HEK293 (cell line): ENCODE measurements at regions not wholly inside any gene's neighbourhood (a gene's known extent, or its start where the extent isn't known, plus 50 kb on each side); places are given as distances from the start of the nearest gene placed in this dataset.

Source experiments
- CTCF ChIA-PET: fragments of 350-600 bp; formaldehyde crosslinking; extraction: SDS; loops from one replicate; lab custom pipeline; 2021; ENCODE audit warnings: antibody characterized with exemption; lab: Yijun Ruan, JAX
- POLR2A ChIA-PET: fragments of 300-600 bp; formaldehyde crosslinking; extraction: SDS; loops from one replicate; lab custom pipeline; 2020; ENCODE audit warnings: antibody characterized with exemption, inconsistent platforms; lab: Yijun Ruan, JAX
- H3K27ac ChIP-seq: fragments of 200-500 bp; sonication (Bioruptor generic); 2 replicates; pipeline ENCODE4 v1.5.1; 2014; ENCODE audit warnings: low read depth, low read length, control low read depth, inconsistent platforms; ENCODE audit errors: extremely low read depth
- H3K36me3 ChIP-seq, 2 experiments: fragments of 200-500 bp in 1 of 2; sonication (Bioruptor generic) in 1 of 2; 1 replicate in 1 of 2; 2 replicates in 1 of 2; pipeline ENCODE4 v1.5.1; 2014 to 2017; ENCODE audit warnings: inconsistent platforms in 2 of 2, low read length in 2 of 2; ENCODE audit not compliant: control insufficient read depth in 2 of 2, insufficient read depth in 1 of 2
- H3K4me1 ChIP-seq: fragments of 200-500 bp; sonication (Bioruptor generic); 2 replicates; pipeline ENCODE4 v1.5.1; 2014; ENCODE audit warnings: mild to moderate bottlenecking, low read length, inconsistent platforms; ENCODE audit not compliant: control insufficient read depth, insufficient read depth
- H3K4me3 ChIP-seq: 2 replicates; pipeline ENCODE4 v1.5.1; 2011; ENCODE audit warnings: low read depth, mild to moderate bottlenecking, control low read depth, low read length, moderate library complexity
- H3K9me3 ChIP-seq: fragments of 200-500 bp; sonication (Bioruptor generic); 2 replicates; pipeline ENCODE4 v1.5.1; 2014; ENCODE audit warnings: low read depth, low read length, inconsistent platforms; ENCODE audit not compliant: control insufficient read depth, insufficient read depth
- HOXC10 ChIP-seq: sonication (generic); formaldehyde crosslinking; IDR thresholded peaks from 2 replicates; pipeline ENCODE4 v1.8.1; 2023; ENCODE audit warnings: mild to moderate bottlenecking, missing genetic modification reagents
- HOXD13 ChIP-seq: sonication (generic); formaldehyde crosslinking; IDR thresholded peaks from 2 replicates; pipeline ENCODE4 v1.8.0; 2022; ENCODE audit warnings: missing genetic modification reagents, borderline replicate concordance
- KLF1 ChIP-seq: fragments of 450-650 bp; formaldehyde crosslinking; IDR thresholded peaks from 2 replicates; pipeline ENCODE4 v1.5.1; 2016; ENCODE audit warnings: missing biosample characterization, missing genetic modification characterization
- KLF7 ChIP-seq: fragments of 450-650 bp; formaldehyde crosslinking; IDR thresholded peaks from 2 replicates; pipeline ENCODE4 v1.5.1; 2016; ENCODE audit warnings: missing biosample characterization, missing genetic modification characterization, borderline replicate concordance
- KLF8 ChIP-seq: fragments of 450-650 bp; formaldehyde crosslinking; IDR thresholded peaks from 2 replicates; pipeline ENCODE4 v1.5.1; 2016; ENCODE audit warnings: missing biosample characterization, missing genetic modification characterization
- KLF9 ChIP-seq: fragments of 450-650 bp; formaldehyde crosslinking; IDR thresholded peaks from 2 replicates; pipeline ENCODE4 v1.5.1; 2016; ENCODE audit warnings: missing biosample characterization, missing genetic modification characterization, low read depth
- MYNN ChIP-seq: fragments of 450-650 bp; formaldehyde crosslinking; IDR thresholded peaks from 2 replicates; pipeline ENCODE4 v1.5.1; 2016; ENCODE audit warnings: missing biosample characterization, missing genetic modification characterization, borderline replicate concordance
- RBAK ChIP-seq: fragments of 450-650 bp; formaldehyde crosslinking; IDR thresholded peaks from 2 replicates; pipeline ENCODE4 v1.5.1; 2016; ENCODE audit warnings: missing biosample characterization, missing genetic modification characterization
- SP2 ChIP-seq: fragments of 450-650 bp; formaldehyde crosslinking; IDR thresholded peaks from 2 replicates; pipeline ENCODE4 v1.5.1; 2016; ENCODE audit warnings: missing biosample characterization, missing genetic modification characterization
- TCF7L2 ChIP-seq: IDR thresholded peaks from 2 replicates; pipeline ENCODE4 v1.6.1; 2011; ENCODE audit warnings: low read depth, mild to moderate bottlenecking, inconsistent platforms, low read length, moderate library complexity, borderline replicate concordance
- YY1 ChIP-seq: fragments of 450-650 bp; formaldehyde crosslinking; IDR thresholded peaks from 2 replicates; pipeline ENCODE4 v1.5.1; 2018; ENCODE audit warnings: missing biosample characterization, missing genetic modification characterization
- ZBTB48 ChIP-seq: fragments of 450-650 bp; formaldehyde crosslinking; IDR thresholded peaks from 2 replicates; pipeline ENCODE4 v1.5.1; 2016; ENCODE audit warnings: missing biosample characterization, missing genetic modification characterization
- ZBTB8A ChIP-seq: fragments of 450-650 bp; formaldehyde crosslinking; IDR thresholded peaks from 2 replicates; pipeline ENCODE4 v1.5.1; 2016; ENCODE audit warnings: missing biosample characterization, missing genetic modification characterization
- ZFHX2 ChIP-seq: fragments of 450-650 bp; formaldehyde crosslinking; conservative IDR thresholded peaks from 2 replicates; pipeline ENCODE4 v1.5.1; 2016; ENCODE audit warnings: missing biosample characterization, missing genetic modification characterization
- ZNF140 ChIP-seq: fragments of 450-650 bp; formaldehyde crosslinking; IDR thresholded peaks from 2 replicates; pipeline ENCODE4 v1.5.1; 2016; ENCODE audit warnings: missing biosample characterization, missing genetic modification characterization
- ZNF146 ChIP-seq: fragments of 450-650 bp; formaldehyde crosslinking; IDR thresholded peaks from 2 replicates; pipeline ENCODE4 v1.5.1; 2016; ENCODE audit warnings: missing biosample characterization, missing genetic modification characterization
- ZNF175 ChIP-seq: fragments of 450-650 bp; formaldehyde crosslinking; IDR thresholded peaks from 2 replicates; pipeline ENCODE4 v1.5.1; 2016; ENCODE audit warnings: missing biosample characterization, missing genetic modification characterization
- ZNF19 ChIP-seq: fragments of 450-650 bp; formaldehyde crosslinking; IDR thresholded peaks from 2 replicates; pipeline ENCODE4; 2016; ENCODE audit warnings: missing biosample characterization, missing genetic modification characterization, low read depth
- ZNF211 ChIP-seq: fragments of 450-650 bp; formaldehyde crosslinking; IDR thresholded peaks from 2 replicates; pipeline ENCODE4 v1.5.1; 2016; ENCODE audit warnings: low read depth, missing biosample characterization, missing genetic modification characterization
- ZNF335 ChIP-seq: fragments of 450-650 bp; formaldehyde crosslinking; conservative IDR thresholded peaks from 2 replicates; pipeline ENCODE4 v1.5.1; 2016; ENCODE audit warnings: missing biosample characterization, missing genetic modification characterization
- ZNF37A ChIP-seq: fragments of 450-650 bp; IDR thresholded peaks from 2 replicates; pipeline ENCODE4 v1.5.1; 2018; ENCODE audit warnings: missing biosample characterization, missing genetic modification characterization
- ZNF391 ChIP-seq: fragments of 450-650 bp; formaldehyde crosslinking; IDR thresholded peaks from 2 replicates; pipeline ENCODE4 v1.5.1; 2016; ENCODE audit warnings: low read depth, missing biosample characterization, missing genetic modification characterization, borderline replicate concordance
- ZNF514 ChIP-seq: fragments of 450-650 bp; formaldehyde crosslinking; IDR thresholded peaks from 2 replicates; pipeline ENCODE4 v1.5.1; 2016; ENCODE audit warnings: missing biosample characterization, missing genetic modification characterization
- ZNF544 ChIP-seq: fragments of 450-650 bp; formaldehyde crosslinking; IDR thresholded peaks from 2 replicates; pipeline ENCODE4 v1.5.0; 2017; ENCODE audit warnings: missing biosample characterization, missing genetic modification characterization
- ZNF561 ChIP-seq: fragments of 450-650 bp; IDR thresholded peaks from 2 replicates; pipeline ENCODE4 v1.5.1; 2018; ENCODE audit warnings: missing biosample characterization, missing genetic modification characterization, borderline replicate concordance
- ZNF585B ChIP-seq: fragments of 450-650 bp; formaldehyde crosslinking; IDR thresholded peaks from 2 replicates; pipeline ENCODE4 v1.5.1; 2016; ENCODE audit warnings: missing biosample characterization, missing genetic modification characterization
- ZNF670 ChIP-seq: fragments of 450-650 bp; formaldehyde crosslinking; IDR thresholded peaks from 2 replicates; pipeline ENCODE4 v1.5.1; 2016; ENCODE audit warnings: missing biosample characterization, missing genetic modification characterization, low read depth
- ZNF776 ChIP-seq: fragments of 450-650 bp; formaldehyde crosslinking; IDR thresholded peaks from 2 replicates; pipeline ENCODE4 v1.5.0; 2017; ENCODE audit warnings: missing biosample characterization, missing genetic modification characterization, borderline replicate concordance
- ZNF837 ChIP-seq: fragments of 450-650 bp; formaldehyde crosslinking; IDR thresholded peaks from 2 replicates; pipeline ENCODE4 v1.5.1; 2016; ENCODE audit warnings: missing biosample characterization, missing genetic modification characterization
- TF ChIP-seq, protein P1 (sequence below): fragments of 450-650 bp; formaldehyde crosslinking; IDR thresholded peaks from 2 replicates; pipeline ENCODE4 v1.5.1; 2017; ENCODE audit warnings: missing biosample characterization, missing genetic modification characterization
- TF ChIP-seq, protein P2 (sequence below): fragments of 450-650 bp; formaldehyde crosslinking; IDR thresholded peaks from 2 replicates; pipeline ENCODE4 v1.5.1; 2016; ENCODE audit warnings: missing biosample characterization, missing genetic modification characterization, low read depth

DNA sequence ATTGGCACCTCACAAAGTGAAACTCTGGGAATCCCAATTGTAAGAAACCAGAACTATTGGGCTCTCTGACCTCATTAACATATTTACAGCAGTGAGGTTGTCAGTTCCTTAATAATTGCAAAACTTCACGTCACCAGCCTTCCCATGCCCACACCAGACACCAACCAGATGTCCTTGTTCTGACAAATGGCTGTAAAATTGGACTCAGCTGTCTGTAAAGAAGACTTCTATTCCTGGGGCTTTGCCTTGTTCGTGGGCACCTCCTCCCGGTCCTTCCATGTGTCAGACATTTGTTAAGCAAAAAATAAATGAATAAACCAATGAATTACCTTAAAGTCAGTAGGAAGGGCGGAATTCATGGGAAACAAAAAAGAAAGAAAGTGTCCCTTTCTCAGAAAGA, 284.3 kb upstream of the CDH11 start:
- H3K9me3 ChIP-seq = no peaks in the 10 kb centered on the region
- ChIA-PET CTCF (no interaction called here), POLR2A (no interaction called here)
- H3K4me1 ChIP-seq = no peaks in the 10 kb centered on the region
- H3K4me3 ChIP-seq = no peak overlapping the region
- H3K27ac ChIP-seq = no peak overlapping the region
- TF ChIP-seq YY1 (tag by site-specific recombination) = no peak
- no peak for TF ChIP-seq ZFHX2 (tag by site-specific recombination)
- TF ChIP-seq HOXD13 (CRISPR knock-in tag) = no peak
- TF ChIP-seq ZNF776 (tag by site-specific recombination) = no peak
- no peak for TF ChIP-seq SP2 (tag by site-specific recombination)
- TF ChIP-seq RBAK = no peak
- TF ChIP-seq ZNF561 (tag by site-specific recombination) = no peak
- TF ChIP-seq ZNF335 (tag by site-specific recombination) = no peak
- TF ChIP-seq TCF7L2 = no peak
- TF ChIP-seq ZNF211 = no peak
- TF ChIP-seq ZNF514 (tag by site-specific recombination) = no peak
- TF ChIP-seq ZNF175 = no peak
- no peak for TF ChIP-seq ZNF19
- TF ChIP-seq ZNF670 = no peak
- H3K36me3 ChIP-seq = no peaks in the 10 kb centered on the region

DNA sequence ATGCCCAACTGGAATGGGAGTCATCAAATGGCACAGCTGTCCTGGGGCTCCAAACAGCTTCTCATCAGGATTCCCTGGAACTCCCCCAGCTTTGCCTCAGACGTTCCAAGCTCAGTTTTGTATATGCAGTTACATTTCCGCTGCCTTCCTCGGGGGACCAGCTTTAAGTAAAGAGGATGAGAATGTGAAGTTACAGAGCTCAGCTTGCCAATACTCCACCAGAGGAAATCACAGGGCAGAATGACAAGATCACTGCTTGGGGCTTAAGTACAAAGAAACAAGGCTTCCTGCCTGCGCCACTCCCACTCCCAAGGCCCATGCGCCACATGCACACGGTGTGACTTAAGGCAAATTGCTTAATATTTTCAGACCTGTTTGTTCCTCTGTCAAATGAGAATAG, 272.4 kb upstream of the CDH11 start:
- CTCF ChIA-PET = interaction anchor here (0.7 kb wide), 1 partner anchor 20 kb away, joined by 3 read pairs; no protein-coding TSS in a partner anchor
- Histone ChIP-seq H3K4me3 (no peak overlapping the region), H3K27ac (no peak overlapping the region), H3K4me1 (no peaks in the 10 kb centered on the region), H3K9me3 (no peaks in the 10 kb centered on the region)
- POLR2A ChIA-PET = no interaction called here
- TF ChIP-seq ZNF837 = no peak
- TF ChIP-seq, all 188 proteins: peak for 0
- no peaks in the 10 kb centered on the region for H3K36me3 ChIP-seq

DNA sequence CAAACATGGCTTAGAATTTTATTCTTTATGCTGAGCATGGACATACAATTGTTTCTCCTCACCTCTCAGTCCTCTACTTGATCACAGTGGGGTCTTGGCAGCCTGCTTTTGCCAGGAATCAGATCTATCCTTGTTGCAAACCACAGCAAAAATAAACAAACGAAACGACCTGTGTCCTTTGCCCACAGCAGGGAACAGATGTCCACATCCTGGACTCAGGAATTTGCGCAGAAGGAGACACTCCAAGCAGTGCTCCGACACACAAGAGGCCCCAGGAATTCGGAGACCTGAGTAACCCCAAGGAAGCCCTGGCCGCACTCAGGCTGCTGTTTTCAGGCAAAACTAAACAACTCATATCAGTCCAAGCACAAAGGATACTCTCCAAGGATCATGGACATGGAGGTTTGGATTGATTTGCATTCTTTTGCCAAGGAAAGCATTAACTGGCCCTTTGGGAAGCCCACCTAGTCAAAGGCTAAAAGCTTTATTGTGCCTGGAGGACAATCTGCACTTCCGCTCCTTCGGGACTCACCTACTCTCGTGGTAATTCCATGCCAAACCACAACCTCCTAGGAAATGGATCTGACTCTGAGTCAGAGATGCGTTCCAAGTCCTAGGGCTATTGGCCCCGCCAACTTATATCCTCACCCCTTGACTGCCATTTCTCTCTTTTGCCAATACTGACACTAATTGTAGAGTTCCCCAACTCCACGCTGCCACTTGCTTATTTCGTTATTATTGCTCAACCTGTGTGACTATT, 271.1 kb upstream of the CDH11 start:
- Histone ChIP-seq H3K36me3 (no peaks in the 10 kb centered on the region), H3K9me3 (no peaks in the 10 kb centered on the region), H3K4me3 (no peak overlapping the region), H3K27ac (no peak overlapping the region), H3K4me1 (no peaks in the 10 kb centered on the region)
- POLR2A ChIA-PET = no interaction called here
- CTCF ChIA-PET = no interaction called here
- TF ChIP-seq ZBTB8A = no peak
- no peak for TF ChIP-seq ZNF37A (tag by site-specific recombination)
- no peak for TF ChIP-seq ZNF175
- no peak for TF ChIP-seq ZFHX2 (tag by site-specific recombination)
- TF ChIP-seq, protein P1, sequence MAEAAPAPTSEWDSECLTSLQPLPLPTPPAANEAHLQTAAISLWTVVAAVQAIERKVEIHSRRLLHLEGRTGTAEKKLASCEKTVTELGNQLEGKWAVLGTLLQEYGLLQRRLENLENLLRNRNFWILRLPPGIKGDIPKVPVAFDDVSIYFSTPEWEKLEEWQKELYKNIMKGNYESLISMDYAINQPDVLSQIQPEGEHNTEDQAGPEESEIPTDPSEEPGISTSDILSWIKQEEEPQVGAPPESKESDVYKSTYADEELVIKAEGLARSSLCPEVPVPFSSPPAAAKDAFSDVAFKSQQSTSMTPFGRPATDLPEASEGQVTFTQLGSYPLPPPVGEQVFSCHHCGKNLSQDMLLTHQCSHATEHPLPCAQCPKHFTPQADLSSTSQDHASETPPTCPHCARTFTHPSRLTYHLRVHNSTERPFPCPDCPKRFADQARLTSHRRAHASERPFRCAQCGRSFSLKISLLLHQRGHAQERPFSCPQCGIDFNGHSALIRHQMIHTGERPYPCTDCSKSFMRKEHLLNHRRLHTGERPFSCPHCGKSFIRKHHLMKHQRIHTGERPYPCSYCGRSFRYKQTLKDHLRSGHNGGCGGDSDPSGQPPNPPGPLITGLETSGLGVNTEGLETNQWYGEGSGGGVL (tag by site-specific recombination) = no peak
- no peak for TF ChIP-seq KLF9 (tag by site-specific recombination)
- TF ChIP-seq ZNF391 = no peak
- TF ChIP-seq ZNF544 (tag by site-specific recombination) = no peak
- no peak for TF ChIP-seq KLF7 (tag by site-specific recombination)
- no peak for TF ChIP-seq ZNF146 (tag by site-specific recombination)
- no peak for TF ChIP-seq ZNF585B
- no peak for TF ChIP-seq MYNN
- TF ChIP-seq KLF1 (tag by site-specific recombination) = no peak
- TF ChIP-seq, protein P2, sequence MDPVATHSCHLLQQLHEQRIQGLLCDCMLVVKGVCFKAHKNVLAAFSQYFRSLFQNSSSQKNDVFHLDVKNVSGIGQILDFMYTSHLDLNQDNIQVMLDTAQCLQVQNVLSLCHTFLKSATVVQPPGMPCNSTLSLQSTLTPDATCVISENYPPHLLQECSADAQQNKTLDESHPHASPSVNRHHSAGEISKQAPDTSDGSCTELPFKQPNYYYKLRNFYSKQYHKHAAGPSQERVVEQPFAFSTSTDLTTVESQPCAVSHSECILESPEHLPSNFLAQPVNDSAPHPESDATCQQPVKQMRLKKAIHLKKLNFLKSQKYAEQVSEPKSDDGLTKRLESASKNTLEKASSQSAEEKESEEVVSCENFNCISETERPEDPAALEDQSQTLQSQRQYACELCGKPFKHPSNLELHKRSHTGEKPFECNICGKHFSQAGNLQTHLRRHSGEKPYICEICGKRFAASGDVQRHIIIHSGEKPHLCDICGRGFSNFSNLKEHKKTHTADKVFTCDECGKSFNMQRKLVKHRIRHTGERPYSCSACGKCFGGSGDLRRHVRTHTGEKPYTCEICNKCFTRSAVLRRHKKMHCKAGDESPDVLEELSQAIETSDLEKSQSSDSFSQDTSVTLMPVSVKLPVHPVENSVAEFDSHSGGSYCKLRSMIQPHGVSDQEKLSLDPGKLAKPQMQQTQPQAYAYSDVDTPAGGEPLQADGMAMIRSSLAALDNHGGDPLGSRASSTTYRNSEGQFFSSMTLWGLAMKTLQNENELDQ (tag by site-specific recombination) = no peak
- no peak for TF ChIP-seq HOXC10
- TF ChIP-seq ZBTB48 (tag by site-specific recombination) = no peak
- no peak for TF ChIP-seq ZNF140
- no peak for TF ChIP-seq KLF8 (tag by site-specific recombination)
